Mesendoderm (in vitro differentiated cells): ENCODE measurements at regions not wholly inside any gene's neighbourhood (a gene's known extent, or its start where the extent isn't known, plus 50 kb on each side); places are given as distances from the start of the nearest gene placed in this dataset.

Source experiments
- DNase-seq: peaks from one replicate; pipeline ENCODE4 v3.0.0; 2013
- H2AK5ac ChIP-seq: 2 replicates; pipeline ENCODE4 v1.6.1; 2013; ENCODE audit warnings: low read length, inconsistent platforms
- H2BK120ac ChIP-seq: 2 replicates; pipeline ENCODE4 v1.6.1; 2013; ENCODE audit warnings: low read depth, mild to moderate bottlenecking, low read length, moderate library complexity, mixed read lengths
- H2BK15ac ChIP-seq: replicated peaks from 2 replicates; pipeline ENCODE4 v1.6.1; 2013; ENCODE audit warnings: low read depth, mild to moderate bottlenecking, moderate library complexity
- H2BK5ac ChIP-seq: 2 replicates; pipeline ENCODE4 v1.6.1; 2013; ENCODE audit warnings: low read length, inconsistent platforms
- H3K18ac ChIP-seq: 2 replicates; pipeline ENCODE4 v1.6.1; 2013; ENCODE audit warnings: mild to moderate bottlenecking, low read length, mixed read lengths
- H3K23ac ChIP-seq: one replicate; pipeline ENCODE4 v1.6.1; 2013; ENCODE audit warnings: low read length
- H3K27ac ChIP-seq: 2 replicates; pipeline ENCODE4 v1.5.1; 2013; ENCODE audit warnings: low read depth, mild to moderate bottlenecking, inconsistent platforms, low read length, moderate library complexity
- H3K27me3 ChIP-seq: 2 replicates; pipeline ENCODE4 v1.6.1; 2013; ENCODE audit warnings: low read length, control low read depth, mild to moderate bottlenecking, inconsistent platforms; ENCODE audit not compliant: insufficient read depth, poor library complexity
- H3K36me3 ChIP-seq: 2 replicates; pipeline ENCODE4 v1.6.1; 2013; ENCODE audit warnings: low read length, inconsistent platforms; ENCODE audit not compliant: control insufficient read depth, insufficient read depth
- H3K4ac ChIP-seq: one replicate; pipeline ENCODE4 v1.6.1; 2013; ENCODE audit warnings: low read depth, mild to moderate bottlenecking, low read length, moderate library complexity
- H3K4me1 ChIP-seq: 2 replicates; pipeline ENCODE4 v1.6.1; 2013; ENCODE audit warnings: low read depth, low read length, inconsistent platforms; ENCODE audit not compliant: control insufficient read depth
- H3K4me2 ChIP-seq: 2 replicates; pipeline ENCODE4 v1.6.1; 2013; ENCODE audit warnings: low read length
- H3K4me3 ChIP-seq: 2 replicates; pipeline ENCODE4 v1.5.1; 2013; ENCODE audit warnings: mild to moderate bottlenecking, low read length
- H3K56ac ChIP-seq: one replicate; pipeline ENCODE4 v1.6.1; 2013; ENCODE audit warnings: low read length
- H3K79me1 ChIP-seq: 2 replicates; pipeline ENCODE4 v1.6.1; 2013; ENCODE audit warnings: low read length, inconsistent platforms
- H3K79me2 ChIP-seq: 2 replicates; pipeline ENCODE4 v1.6.1; 2013; ENCODE audit warnings: mild to moderate bottlenecking, low read length; ENCODE audit not compliant: control insufficient read depth, insufficient read depth
- H3K9ac ChIP-seq: 2 replicates; pipeline ENCODE4 v1.6.1; 2013; ENCODE audit warnings: low read length, inconsistent platforms
- H4K5ac ChIP-seq: one replicate; pipeline ENCODE4 v1.6.1; 2013; ENCODE audit warnings: low read length
- H4K8ac ChIP-seq: one replicate; pipeline ENCODE4 v1.6.1; 2013; ENCODE audit warnings: low read depth, mild to moderate bottlenecking, control low read depth, low read length, moderate library complexity
- WGBS: extraction: QIAGEN DNeasy Blood & Tissue Kit; methylation state at CpG from one replicate; pipeline ENCODE4 v1.1.7; 2013; ENCODE audit warnings: low lambda C conversion rate, missing lambda C conversion rate; ENCODE audit not compliant: insufficient coverage; ENCODE audit errors: extremely low coverage; 5-methylcytosine and 5-hydroxymethylcytosine counted together

- no peak overlapping the region for H3K56ac ChIP-seq
- H3K23ac ChIP-seq = no peak overlapping the region
- no peaks in the 10 kb centered on the region for H3K79me2 ChIP-seq
- H4K5ac ChIP-seq = no peak overlapping the region
- no peak overlapping the region for H2BK15ac ChIP-seq
- H3K4me3 ChIP-seq = no peak overlapping the region
- H4K8ac ChIP-seq = no peak overlapping the region
- H3K79me1 ChIP-seq = no peaks in the 10 kb centered on the region
- H3K27me3 ChIP-seq = no peaks in the 10 kb centered on the region
- peaks cover 2% of the 10 kb centered on the region for H3K4me1 ChIP-seq
- no peak overlapping the region for H2BK5ac ChIP-seq
- H3K36me3 ChIP-seq = no peaks in the 10 kb centered on the region
- H2BK120ac ChIP-seq = no peak overlapping the region
- H2AK5ac ChIP-seq = no peak overlapping the region
- WGBS = no CpG with 5 or more reads among the region's 4 CpGs
- no peak overlapping the region for H3K4me2 ChIP-seq
- no peak overlapping the region for H3K18ac ChIP-seq
- no peak overlapping the region for H3K9ac ChIP-seq
- DNase-seq = no peak
- no peak overlapping the region for H3K27ac ChIP-seq
- no peak overlapping the region for H3K4ac ChIP-seq
Observed at GRCh38 chr3:35523838-35524237, 115.5 kb upstream of the ARPP21 start.

- Histone ChIP-seq H3K4me2 (no peak overlapping the region), H3K79me2 (no peaks in the 10 kb centered on the region), H3K4me1 (peaks cover 2% of the 10 kb centered on the region), H2BK120ac (no peak overlapping the region), H4K8ac (no peak overlapping the region), H3K27ac (no peak overlapping the region), H2AK5ac (no peak overlapping the region), H3K27me3 (no peaks in the 10 kb centered on the region), H2BK5ac (no peak overlapping the region), H3K36me3 (no peaks in the 10 kb centered on the region), H3K9ac (no peak overlapping the region), H3K79me1 (no peaks in the 10 kb centered on the region), H3K56ac (no peak overlapping the region), H3K23ac (no peak overlapping the region), H4K5ac (no peak overlapping the region), H2BK15ac (no peak overlapping the region), H3K4me3 (no peak overlapping the region), H3K4ac (peak overlapping the region; percentile 31), H3K18ac (no peak overlapping the region)
- DNase-seq = no peak
- no CpG with 5 or more reads among the region's 2 CpGs for WGBS
Observed at GRCh38 chr3:35524856-35525255, 114.5 kb upstream of the ARPP21 start.

GRCh38 chr3:35528728-35529127, 110.6 kb upstream of the ARPP21 start:
- no CpG with 5 or more reads among the region's 6 CpGs for WGBS
- no peak overlapping the region for H3K9ac ChIP-seq
- no peaks in the 10 kb centered on the region for H3K4me1 ChIP-seq
- H4K5ac ChIP-seq = no peak overlapping the region
- H3K36me3 ChIP-seq = no peaks in the 10 kb centered on the region
- H3K4me2 ChIP-seq = no peak overlapping the region
- H3K27me3 ChIP-seq = no peaks in the 10 kb centered on the region
- H3K56ac ChIP-seq = no peak overlapping the region
- no peak overlapping the region for H3K4me3 ChIP-seq
- H3K18ac ChIP-seq = no peak overlapping the region
- DNase-seq = no peak
- no peak overlapping the region for H2BK5ac ChIP-seq
- H3K27ac ChIP-seq = no peak overlapping the region
- H3K79me1 ChIP-seq = no peaks in the 10 kb centered on the region
- no peak overlapping the region for H3K23ac ChIP-seq
- H4K8ac ChIP-seq = no peak overlapping the region
- no peak overlapping the region for H2BK15ac ChIP-seq
- no peaks in the 10 kb centered on the region for H3K79me2 ChIP-seq
- no peak overlapping the region for H2AK5ac ChIP-seq
- no peak overlapping the region for H2BK120ac ChIP-seq
- H3K4ac ChIP-seq = no peak overlapping the region

GRCh38 chr3:35529337-35529736, 110.0 kb upstream of the ARPP21 start:
- Histone ChIP-seq H3K9ac (no peak overlapping the region), H3K79me1 (no peaks in the 10 kb centered on the region), H2BK15ac (no peak overlapping the region), H2BK5ac (no peak overlapping the region), H3K56ac (no peak overlapping the region), H3K18ac (no peak overlapping the region), H3K27me3 (no peaks in the 10 kb centered on the region), H3K23ac (no peak overlapping the region), H3K4me3 (no peak overlapping the region), H3K79me2 (no peaks in the 10 kb centered on the region), H2AK5ac (no peak overlapping the region), H3K4ac (no peak overlapping the region), H4K8ac (no peak overlapping the region), H3K36me3 (no peaks in the 10 kb centered on the region), H2BK120ac (no peak overlapping the region), H4K5ac (no peak overlapping the region), H3K4me2 (no peak overlapping the region), H3K27ac (no peak overlapping the region), H3K4me1 (no peaks in the 10 kb centered on the region)
- DNase-seq = no peak
- no CpG with 5 or more reads among the region's 6 CpGs for WGBS

- H3K27me3 ChIP-seq = no peaks in the 10 kb centered on the region
- no peak overlapping the region for H3K4me3 ChIP-seq
- H3K4me1 ChIP-seq = no peaks in the 10 kb centered on the region
- no peak overlapping the region for H3K4ac ChIP-seq
- H3K9ac ChIP-seq = no peak overlapping the region
- H3K56ac ChIP-seq = no peak overlapping the region
- no peak overlapping the region for H2BK120ac ChIP-seq
- no peak overlapping the region for H2BK5ac ChIP-seq
- H4K5ac ChIP-seq = no peak overlapping the region
- no peaks in the 10 kb centered on the region for H3K36me3 ChIP-seq
- DNase-seq = peak; percentile 50
- H2AK5ac ChIP-seq = no peak overlapping the region
- H3K4me2 ChIP-seq = no peak overlapping the region
- H3K23ac ChIP-seq = no peak overlapping the region
- no peak overlapping the region for H3K18ac ChIP-seq
- whole genome bisulfite sequencing = no CpG with 5 or more reads among the region's 1 CpG
- no peak overlapping the region for H3K27ac ChIP-seq
- no peak overlapping the region for H2BK15ac ChIP-seq
- no peaks in the 10 kb centered on the region for H3K79me1 ChIP-seq
- no peaks in the 10 kb centered on the region for H3K79me2 ChIP-seq
- H4K8ac ChIP-seq = no peak overlapping the region
Observed at GRCh38 chr3:35537265-35537664, 102.1 kb upstream of the ARPP21 start.

- no peaks in the 10 kb centered on the region for H3K79me1 ChIP-seq
- no peak overlapping the region for H3K23ac ChIP-seq
- no peaks in the 10 kb centered on the region for H3K36me3 ChIP-seq
- H4K5ac ChIP-seq = no peak overlapping the region
- H3K18ac ChIP-seq = no peak overlapping the region
- no peak overlapping the region for H2BK120ac ChIP-seq
- H3K56ac ChIP-seq = no peak overlapping the region
- no peak overlapping the region for H3K4ac ChIP-seq
- no peak overlapping the region for H2BK15ac ChIP-seq
- H2BK5ac ChIP-seq = no peak overlapping the region
- H3K27ac ChIP-seq = no peak overlapping the region
- H3K79me2 ChIP-seq = no peaks in the 10 kb centered on the region
- H3K4me1 ChIP-seq = no peaks in the 10 kb centered on the region
- no peak overlapping the region for H2AK5ac ChIP-seq
- WGBS = no CpG with 5 or more reads among the region's 1 CpG
- H4K8ac ChIP-seq = no peak overlapping the region
- DNase-seq = peak; percentile 62
- no peak overlapping the region for H3K4me3 ChIP-seq
- no peak overlapping the region for H3K9ac ChIP-seq
- no peak overlapping the region for H3K4me2 ChIP-seq
- no peaks in the 10 kb centered on the region for H3K27me3 ChIP-seq
Observed at GRCh38 chr3:35544976-35545375, 94.3 kb upstream of the ARPP21 start.
